Panc1 (cell line): ENCODE measurements at regions not wholly inside any gene's neighbourhood (a gene's known extent, or its start where the extent isn't known, plus 50 kb on each side); places are given as distances from the start of the nearest gene placed in this dataset.

Source experiments
- CTCF ChIP-seq: fragments of 450-650 bp; IDR thresholded peaks from 2 replicates; pipeline ENCODE4 v1.5.1; 2017; ENCODE audit warnings: mild to moderate bottlenecking
- REST ChIP-seq, 2 experiments: IDR thresholded peaks; 2 replicates each; pipeline ENCODE4 v1.6.1; 2011 to 2012; ENCODE audit warnings: low read depth in 2 of 2, control low read depth in 1 of 2, low read length in 1 of 2, mild to moderate bottlenecking in 1 of 2, moderate library complexity in 1 of 2; ENCODE audit not compliant: insufficient read depth in 1 of 2

GRCh38 chr13:60274655-60275054 is 110.9 kb upstream of the DIAPH3 start:
- no peak for TF ChIP-seq REST (IDR thresholded peaks at IDR 0.05; ENCODE audit: insufficient read depth in 1 of 2, low read depth in 2 of 2, low read length in 1 of 2)
- no peak for TF ChIP-seq CTCF
